ENCODE measurements at regions not wholly inside any gene's neighbourhood (a gene's known extent, or its start where the extent isn't known, plus 50 kb on each side); places are given as distances from the start of the nearest gene placed in this dataset.

GRCh38 chr1:14508613-14509012 lies 89.9 kb upstream of the KAZN start:
- DNase-seq (ENCODE audit: insufficient read length, low spot score) = no peak
- FAIRE-seq = no peak

- DNase-seq (ENCODE audit: insufficient read length, low spot score) = no peak
- FAIRE-seq = no peak
Measured at GRCh38 chr1:14511166-14511680, 87.3 kb upstream of the KAZN start.

- no peak for FAIRE-seq
- DNase-seq (ENCODE audit: insufficient read length, low spot score) = no peak
Measured at GRCh38 chr1:14511796-14512585, 86.5 kb upstream of the KAZN start.

GRCh38 chr1:14513111-14513510 lies 85.4 kb upstream of the KAZN start:
- no peak for FAIRE-seq
- DNase-seq (ENCODE audit: insufficient read length, low spot score) = no peak

GRCh38 chr1:14514739-14515138 lies 83.7 kb upstream of the KAZN start:
- no peak for FAIRE-seq
- no peak for DNase-seq (ENCODE audit: insufficient read length, low spot score)

GRCh38 chr1:14516974-14517840 lies 81.3 kb upstream of the KAZN start:
- DNase-seq (ENCODE audit: insufficient read length, low spot score) = no peak
- no peak for FAIRE-seq

GRCh38 chr1:14517841-14518180 lies 80.7 kb upstream of the KAZN start:
- DNase-seq (ENCODE audit: insufficient read length, low spot score) = no peak
- peak; percentile 26 for FAIRE-seq

GRCh38 chr1:14519976-14520375 lies 78.5 kb upstream of the KAZN start:
- no peak for FAIRE-seq
- no peak for DNase-seq (ENCODE audit: insufficient read length, low spot score)

- FAIRE-seq (no peak), DNase-seq (ENCODE audit: insufficient read length, low spot score) (no peak)
Measured at GRCh38 chr1:14520514-14521163, 77.8 kb upstream of the KAZN start.

GRCh38 chr1:14521622-14522021 lies 76.9 kb upstream of the KAZN start:
- no peak for FAIRE-seq

GRCh38 chr1:14522077-14522925 lies 76.2 kb upstream of the KAZN start:
- DNase-seq (ENCODE audit: insufficient read length, low spot score) (no peak), FAIRE-seq (no peak)

More at GRCh38 chr1:14521622-14522021, 76.9 kb upstream of the KAZN start:
- DNase-seq (ENCODE audit: insufficient read length, low spot score) = no peak

GRCh38 chr1:14522926-14523241 lies 75.6 kb upstream of the KAZN start:
- no peak for DNase-seq (ENCODE audit: insufficient read length, low spot score)
- no peak for FAIRE-seq

GRCh38 chr1:14524826-14525636 lies 73.5 kb upstream of the KAZN start:
- DNase-seq (ENCODE audit: insufficient read length, low spot score) = no peak
- FAIRE-seq = no peak

- DNase-seq (ENCODE audit: insufficient read length, low spot score) (no peak), FAIRE-seq (no peak)
Measured at GRCh38 chr1:14529475-14529874, 69.0 kb upstream of the KAZN start.

GRCh38 chr1:14531519-14531918 lies 67.0 kb upstream of the KAZN start:
- no peak for DNase-seq (ENCODE audit: insufficient read length, low spot score)
- FAIRE-seq = no peak

GRCh38 chr1:14535619-14536355 lies 62.7 kb upstream of the KAZN start:
- FAIRE-seq (no peak), DNase-seq (ENCODE audit: insufficient read length, low spot score) (no peak)

GRCh38 chr1:14538335-14538734 lies 60.1 kb upstream of the KAZN start:
- DNase-seq (ENCODE audit: insufficient read length, low spot score) (no peak), FAIRE-seq (no peak)

GRCh38 chr1:14539309-14539708 lies 59.2 kb upstream of the KAZN start:
- FAIRE-seq = no peak
- DNase-seq (ENCODE audit: insufficient read length, low spot score) = no peak

GRCh38 chr1:14539953-14540563 lies 58.4 kb upstream of the KAZN start:
- FAIRE-seq = peak; percentile 21
- DNase-seq (ENCODE audit: insufficient read length, low spot score) = no peak

Measured in GM19239 (cell line).